GM18520 (cell line): ENCODE measurements at regions not wholly inside any gene's neighbourhood (a gene's known extent, or its start where the extent isn't known, plus 50 kb on each side); places are given as distances from the start of the nearest gene placed in this dataset.

ENCODE experiments used
- ATAC-seq: cut with Tn5 transposase; IDR thresholded peaks from one replicate; pipeline ENCODE4 v1.9.1; 2021; ENCODE audit not compliant: unreplicated experiment

GRCh38 chr6:100144991-100145390 is 151.0 kb upstream of the MCHR2 start:
- ATAC-seq: no peak

DNA sequence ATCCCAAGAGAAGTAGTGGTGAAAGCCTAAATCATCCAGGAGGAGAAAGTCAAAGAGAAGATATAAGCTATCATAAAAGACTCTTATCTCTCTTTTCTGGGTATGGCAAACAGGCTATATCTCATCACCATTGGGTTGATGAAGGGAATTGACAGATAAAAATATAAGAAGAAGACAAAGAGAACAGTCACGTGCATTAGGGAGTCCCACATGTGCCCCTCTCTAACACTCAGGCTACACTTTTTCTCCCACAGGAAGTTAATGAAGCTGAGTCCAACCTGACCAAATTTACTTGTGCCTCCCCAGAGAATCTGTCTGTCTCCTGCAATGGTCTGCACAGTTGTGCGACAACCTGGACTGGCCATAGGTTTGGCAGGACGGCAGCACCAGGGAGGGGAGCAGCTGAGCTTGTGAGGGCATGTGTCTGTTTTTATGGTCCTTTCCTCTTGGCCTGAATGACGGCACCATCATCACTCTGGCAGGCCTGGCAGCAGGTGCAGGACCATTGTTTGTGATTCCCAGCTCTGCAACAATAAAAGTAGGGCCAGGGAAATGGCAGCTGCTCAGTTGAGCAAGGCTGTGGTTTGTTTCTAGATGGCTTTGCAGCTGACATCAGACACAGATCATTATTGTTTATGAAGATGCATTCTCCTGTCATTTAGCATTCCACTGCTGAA is 144.5 kb upstream of the MCHR2 start:
- ATAC-seq: no peak

DNA sequence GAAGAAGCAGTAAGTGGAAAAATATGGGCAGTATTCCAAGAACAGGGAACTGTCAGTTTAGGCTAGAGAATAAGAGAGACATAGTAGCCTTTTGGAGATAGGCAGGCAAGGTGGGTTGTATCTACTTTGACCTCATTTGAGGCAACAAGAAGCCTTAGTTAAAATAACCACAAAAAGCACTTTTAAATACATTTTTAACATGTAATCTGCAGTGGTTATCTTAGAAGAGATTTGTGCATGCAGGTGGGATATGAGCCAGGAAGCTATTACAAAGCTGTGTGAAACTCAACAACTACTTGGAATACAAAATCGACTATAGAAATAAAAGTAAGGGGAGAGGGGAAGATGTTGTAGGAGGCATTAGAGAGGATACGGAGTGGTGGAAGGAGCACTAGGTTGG is 143.7 kb upstream of the MCHR2 start:
- ATAC-seq: no peak

- ATAC-seq: no peak
These were observed 142.6 kb upstream of the MCHR2 start for GRCh38 chr6:100136590-100136989.

DNA sequence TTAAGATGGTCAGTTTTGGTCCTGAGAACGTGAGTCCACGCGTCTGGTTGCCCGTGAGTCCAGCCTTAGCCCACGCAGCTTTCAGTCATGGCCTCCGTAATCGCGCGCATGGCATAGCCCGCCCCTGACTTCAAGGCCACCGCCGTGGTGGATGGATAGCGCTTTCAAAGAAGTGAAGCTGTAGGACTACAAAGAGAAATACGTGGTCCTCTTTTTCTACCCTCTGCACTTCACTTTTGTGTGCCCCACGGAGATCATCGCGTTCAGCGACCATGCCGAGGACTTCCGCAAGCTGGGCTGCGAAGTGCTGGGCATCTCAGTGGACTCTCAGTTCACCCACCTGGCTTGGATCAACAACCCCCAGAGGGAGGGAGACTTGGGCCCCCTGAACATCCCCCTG is 142.0 kb upstream of the MCHR2 start:
- ATAC-seq: no peak

GRCh38 chr6:100134703-100135102 is 140.7 kb upstream of the MCHR2 start:
- no peak for ATAC-seq

- no peak for ATAC-seq
These were observed 140.3 kb upstream of the MCHR2 start for GRCh38 chr6:100134297-100134696.

- ATAC-seq: no peak
These were observed 138.0 kb upstream of the MCHR2 start for GRCh38 chr6:100132005-100132404.

DNA sequence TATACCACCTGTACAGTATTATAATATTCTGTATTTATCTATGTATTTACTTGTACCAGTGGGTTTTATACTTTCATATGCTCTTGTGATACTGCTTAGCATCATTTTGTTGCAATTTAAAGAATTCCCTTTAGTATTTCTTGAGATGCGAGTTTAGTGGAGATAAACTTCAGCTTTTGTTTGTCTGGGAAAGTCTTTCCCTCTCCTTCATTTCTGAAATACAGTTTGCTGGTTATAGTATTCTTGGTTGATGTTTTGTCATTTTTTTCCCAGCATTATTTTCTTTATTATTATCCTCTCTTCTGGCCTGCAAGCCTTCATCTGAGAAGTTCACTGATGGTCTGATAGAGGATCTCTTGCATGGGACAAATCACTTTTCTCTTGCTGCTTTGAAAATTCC is 136.6 kb upstream of the MCHR2 start:
- no peak for ATAC-seq

GRCh38 chr6:100126790-100127484 is 132.9 kb upstream of the MCHR2 start:
- peak; percentile 93 for ATAC-seq

GRCh38 chr6:100121854-100122609 is 128.0 kb upstream of the MCHR2 start:
- no peak for ATAC-seq

DNA sequence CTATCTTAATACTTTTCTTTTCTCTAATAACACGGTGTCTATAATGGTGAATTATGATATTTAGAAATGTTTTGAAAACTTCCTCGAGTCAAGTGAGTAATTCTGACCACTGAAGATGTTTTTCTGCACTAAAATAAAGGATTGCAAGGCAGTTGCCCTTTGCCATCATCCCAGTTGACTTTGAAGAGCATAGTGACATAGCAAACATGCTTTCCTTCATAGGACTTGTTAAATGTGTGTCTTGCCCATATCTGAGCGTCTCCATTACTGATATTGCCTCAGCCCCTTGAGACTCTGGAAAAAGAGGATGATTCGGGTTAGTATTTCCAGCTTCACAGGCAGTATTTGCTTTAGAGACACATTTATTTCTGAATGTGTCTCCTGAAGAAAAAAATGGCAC is 125.2 kb upstream of the MCHR2 start:
- ATAC-seq: no peak

GRCh38 chr6:100118301-100118700 is 124.3 kb upstream of the MCHR2 start:
- no peak for ATAC-seq

DNA sequence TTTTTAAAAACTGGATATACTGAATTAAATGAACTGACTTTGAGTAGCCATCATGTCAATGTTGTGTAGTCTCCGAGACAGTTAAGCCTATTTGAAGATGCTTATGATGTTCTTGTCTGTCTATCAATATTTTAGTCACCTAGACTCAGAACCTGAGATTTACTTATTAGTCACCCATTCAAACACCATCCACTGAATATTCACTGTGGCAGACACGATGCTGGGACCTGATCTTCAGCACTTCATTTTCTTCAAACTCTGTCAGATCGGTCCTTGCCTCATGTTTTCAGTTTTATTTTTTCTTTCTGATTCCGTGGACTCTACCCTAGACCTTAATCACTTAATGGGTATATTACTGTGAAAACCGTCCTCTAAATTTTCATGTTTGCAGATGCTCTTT is 123.7 kb upstream of the MCHR2 start:
- no peak for ATAC-seq

DNA sequence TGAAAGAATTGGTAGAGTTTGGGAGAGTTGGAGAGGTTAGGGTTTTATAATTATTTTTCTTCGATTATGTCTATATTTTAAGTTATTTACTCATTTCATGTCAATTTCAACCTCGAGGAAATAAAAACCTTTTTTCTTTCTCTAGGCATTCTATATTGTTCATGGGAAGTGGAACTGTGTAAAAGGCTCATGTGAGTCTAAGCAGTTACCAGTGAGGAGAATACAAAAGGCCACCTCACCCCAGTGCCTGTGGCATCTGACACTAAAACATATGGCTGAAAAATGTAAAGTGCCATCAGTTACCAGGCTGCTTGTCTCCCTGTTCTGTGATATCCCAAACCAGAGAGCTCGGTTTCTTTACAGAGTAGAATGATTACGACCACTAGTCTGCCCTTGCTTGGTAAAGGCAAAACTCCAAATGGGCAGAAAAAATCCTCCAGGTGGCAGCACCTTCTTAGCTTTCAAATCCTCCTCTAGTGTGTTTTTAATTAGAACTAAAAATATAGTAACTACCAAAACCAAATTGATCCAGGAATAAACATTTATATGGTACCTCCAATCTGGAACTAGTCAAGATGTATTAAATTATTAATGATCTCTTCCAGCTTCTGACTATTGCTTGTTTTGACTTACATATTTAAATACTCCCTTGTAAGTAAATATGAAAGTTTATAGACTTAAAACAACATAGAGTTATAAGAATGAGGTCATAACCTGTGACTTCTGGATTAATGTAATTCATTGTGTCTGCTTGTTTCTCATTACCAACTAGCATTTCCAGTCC is 122.6 kb upstream of the MCHR2 start:
- no peak for ATAC-seq

GRCh38 chr6:100115407-100116101 is 121.5 kb upstream of the MCHR2 start:
- no peak for ATAC-seq

DNA sequence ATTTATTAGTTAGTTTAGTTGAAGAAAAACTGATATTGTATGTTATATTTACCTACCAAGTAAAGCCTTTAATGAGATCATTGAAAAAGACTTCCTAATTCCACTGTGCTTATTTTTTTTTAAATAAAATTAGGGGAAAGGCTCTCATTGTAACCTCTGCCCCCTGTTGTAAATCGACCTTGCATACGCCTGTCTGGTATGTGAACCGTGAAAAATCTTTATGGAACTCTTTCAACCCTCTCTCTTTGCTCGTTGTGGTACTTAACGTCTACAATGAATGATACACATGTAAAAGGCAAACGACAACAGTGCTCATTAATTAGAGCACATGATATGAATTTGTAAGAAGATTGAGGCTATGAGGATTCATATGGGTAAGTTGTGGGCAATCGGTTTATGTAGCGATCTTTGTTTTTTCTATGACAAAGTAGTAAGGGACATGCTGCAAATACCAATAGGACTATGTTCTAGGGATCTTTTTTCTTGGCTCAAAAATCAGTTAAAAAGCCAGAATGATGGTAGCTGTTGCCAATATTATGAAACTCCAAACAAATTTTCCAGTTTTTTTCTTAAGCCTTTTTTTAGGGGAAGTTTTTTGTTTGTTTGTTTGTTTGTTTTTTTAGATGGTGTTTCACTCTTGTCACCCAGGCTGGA is 119.0 kb upstream of the MCHR2 start:
- ATAC-seq: no peak

DNA sequence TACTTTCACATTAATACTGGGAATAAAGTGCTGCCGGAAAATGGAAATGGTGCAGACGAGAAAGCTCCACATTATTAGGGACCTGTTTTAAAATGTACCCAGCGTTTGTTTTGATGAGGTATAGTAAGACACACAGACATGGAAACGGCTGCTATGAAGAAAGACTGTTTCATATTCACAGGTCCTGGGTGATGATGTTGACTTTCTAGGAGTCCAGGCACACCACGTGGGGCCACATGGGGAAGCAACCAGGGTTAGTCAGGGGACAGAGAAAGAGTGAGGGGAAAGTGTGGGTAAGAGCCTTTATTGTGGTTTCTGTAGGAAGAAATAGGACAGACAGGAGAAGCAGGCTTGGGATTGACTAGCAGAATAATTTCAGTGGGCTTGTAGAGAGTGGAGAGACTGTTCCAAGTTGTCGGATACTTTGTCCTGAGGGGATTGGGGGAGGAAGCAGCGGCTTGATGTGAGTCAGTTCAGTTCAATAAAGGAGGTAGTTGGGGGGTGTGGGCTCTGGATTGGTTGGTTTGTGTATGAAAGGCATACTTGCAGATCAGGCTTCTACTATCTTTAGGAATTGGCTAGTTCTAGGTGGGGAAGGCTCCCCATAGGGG is 112.0 kb upstream of the MCHR2 start:
- no peak for ATAC-seq

GRCh38 chr6:100105138-100105537 is 111.1 kb upstream of the MCHR2 start:
- ATAC-seq: peak; percentile 40

DNA sequence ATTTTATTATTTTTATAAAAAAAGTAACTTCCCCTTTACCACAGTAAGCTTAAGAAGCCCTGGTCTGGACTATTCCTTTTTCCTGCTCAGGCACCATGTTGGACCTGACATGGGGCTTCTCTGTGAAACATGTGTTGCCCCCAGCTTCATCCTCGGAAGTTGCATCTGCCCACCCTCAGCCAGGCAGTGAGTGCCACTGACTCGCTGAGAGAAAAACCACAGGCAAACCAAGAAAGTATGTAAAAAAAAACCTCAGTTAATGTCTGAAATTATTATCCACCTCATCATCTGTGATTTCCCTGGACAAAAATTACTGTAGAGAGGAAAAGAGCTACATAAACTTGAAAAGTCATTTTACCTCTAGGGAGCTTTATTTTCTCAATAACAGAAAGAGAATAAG is 109.9 kb upstream of the MCHR2 start:
- ATAC-seq: no peak
